GM23248 (cell line): ENCODE measurements at regions not wholly inside any gene's neighbourhood (a gene's known extent, or its start where the extent isn't known, plus 50 kb on each side); places are given as distances from the start of the nearest gene placed in this dataset.

ENCODE experiments used
- DNase-seq: peaks from one replicate; pipeline ENCODE4 v3.0.0-alpha.2; 2015
- H2AFZ ChIP-seq: fragments of 200-600 bp; sonication (generic); 2 replicates; pipeline ENCODE4 v1.6.1; 2016; ENCODE audit warnings: antibody characterized with exemption
- H3F3A ChIP-seq: fragments of 200-600 bp; sonication (generic); 2 replicates; pipeline ENCODE4 v1.6.1; 2016; ENCODE audit warnings: mild to moderate bottlenecking, antibody characterized with exemption, mixed run types; ENCODE audit not compliant: insufficient read depth
- H3K27ac ChIP-seq: fragments of 200-600 bp; sonication (generic); 2 replicates; pipeline ENCODE4 v1.5.1; 2016; ENCODE audit warnings: mild to moderate bottlenecking
- H3K27me3 ChIP-seq: fragments of 200-600 bp; sonication (generic); replicated peaks from 2 replicates; pipeline ENCODE4 v1.6.1; 2016; ENCODE audit warnings: mild to moderate bottlenecking; ENCODE audit not compliant: insufficient read depth
- H3K36me3 ChIP-seq: fragments of 200-600 bp; sonication (generic); 2 replicates; pipeline ENCODE4 v1.6.1; 2016; ENCODE audit warnings: low read depth, mild to moderate bottlenecking
- H3K4me1 ChIP-seq: fragments of 200-600 bp; sonication (generic); 2 replicates; pipeline ENCODE4 v1.6.1; 2016; ENCODE audit warnings: mild to moderate bottlenecking; ENCODE audit not compliant: insufficient read depth
- H3K4me2 ChIP-seq: fragments of 200-600 bp; sonication (generic); one replicate; pipeline ENCODE4 v1.6.1; 2016; ENCODE audit warnings: mild to moderate bottlenecking; ENCODE audit not compliant: unreplicated experiment
- H3K4me3 ChIP-seq: fragments of 200-600 bp; sonication (generic); 2 replicates; pipeline ENCODE4 v1.5.1; 2016; ENCODE audit warnings: mild to moderate bottlenecking
- H3K79me2 ChIP-seq: fragments of 200-600 bp; sonication (generic); 2 replicates; pipeline ENCODE4 v1.6.1; 2016; ENCODE audit warnings: mild to moderate bottlenecking; ENCODE audit not compliant: insufficient read depth
- H3K9ac ChIP-seq: fragments of 200-600 bp; sonication (generic); 2 replicates; pipeline ENCODE4 v1.6.1; 2016; ENCODE audit warnings: mild to moderate bottlenecking
- H3K9me2 ChIP-seq: fragments of 200-600 bp; sonication (generic); 2 replicates; pipeline ENCODE4 v1.6.1; 2016; ENCODE audit warnings: mixed run types, mild to moderate bottlenecking, moderate library complexity; ENCODE audit not compliant: insufficient read depth
- H3K9me3 ChIP-seq: fragments of 200-600 bp; sonication (generic); one replicate; pipeline ENCODE4 v1.6.1; 2017; ENCODE audit warnings: low read depth
- H4K20me1 ChIP-seq: fragments of 200-600 bp; sonication (generic); 2 replicates; pipeline ENCODE4 v1.6.0; 2016; ENCODE audit not compliant: insufficient read depth
- EZH2 ChIP-seq: fragments of 200-600 bp; sonication (generic); IDR thresholded peaks from 2 replicates; pipeline ENCODE4 v1.6.1; 2018; ENCODE audit warnings: antibody characterized with exemption, mild to moderate bottlenecking; ENCODE audit not compliant: insufficient read depth, poor library complexity, severe bottlenecking
- EZH2phosphoT487 ChIP-seq: fragments of 200-600 bp; sonication (generic); IDR thresholded peaks from 2 replicates; pipeline ENCODE4 v1.6.1; 2018; ENCODE audit warnings: antibody characterized with exemption, moderate library complexity, mild to moderate bottlenecking, low read depth; ENCODE audit not compliant: insufficient read depth
- WGBS, 2 experiments: methylation state at CpG; one replicate each; pipeline ENCODE4 v1.1.6; 2015 to 2017; ENCODE audit warnings: low lambda C conversion rate in 2 of 2, low coverage in 1 of 2; ENCODE audit errors: missing lambda C conversion rate in 2 of 2; 5-methylcytosine and 5-hydroxymethylcytosine counted together
- in situ Hi-C: fragments of 300-500 bp; cut with MboI; formaldehyde crosslinking; loops from 2 replicates; pipeline ENCODE4 v1.15.0; 2020

- no peaks in the 10 kb centered on the region for H3K36me3 ChIP-seq
- H3K27me3 ChIP-seq: 0 out of 2 replicates have a peak, but pooled peaks cover 10% of the 10 kb centered on the region
- no peak for TF ChIP-seq EZH2
- no peak for TF ChIP-seq EZH2phosphoT487
- H3F3A ChIP-seq: no peaks in the 10 kb centered on the region
- in situ Hi-C loops: no loop called here
- DNase-seq: no peak
- H3K27ac ChIP-seq: no peak overlapping the region
- H4K20me1 ChIP-seq: no peaks in the 10 kb centered on the region
- no peak overlapping the region for H3K9ac ChIP-seq
- H3K4me1 ChIP-seq: no peaks in the 10 kb centered on the region
- no peak overlapping the region for H2AFZ ChIP-seq
- H3K9me3 ChIP-seq: no peaks in the 10 kb centered on the region
- no peaks in the 10 kb centered on the region for H3K9me2 ChIP-seq
- H3K79me2 ChIP-seq: no peaks in the 10 kb centered on the region
- WGBS, 2 experiments: 0% methylated on average over 3 of the region's 3 CpGs
- no peak overlapping the region for H3K4me3 ChIP-seq
- no peak overlapping the region for H3K4me2 ChIP-seq
Observed at GRCh38 chr2:88855620-88856408, 164.3 kb downstream of the RPIA start.

- no peaks in the 10 kb centered on the region for H3K9me2 ChIP-seq
- H3K27ac ChIP-seq: no peak overlapping the region
- no peaks in the 10 kb centered on the region for H3K36me3 ChIP-seq
- no peaks in the 10 kb centered on the region for H3F3A ChIP-seq
- no peak for TF ChIP-seq EZH2
- no peak for TF ChIP-seq EZH2phosphoT487
- no peak overlapping the region for H3K4me2 ChIP-seq
- no peak overlapping the region for H2AFZ ChIP-seq
- no peaks in the 10 kb centered on the region for H3K9me3 ChIP-seq
- in situ Hi-C loops: no loop called here
- no peak for DNase-seq
- 34 to 41% methylated on average over 3 of the region's 3 CpGs for WGBS, 2 experiments
- no peaks in the 10 kb centered on the region for H4K20me1 ChIP-seq
- H3K27me3 ChIP-seq: 0 out of 2 replicates have a peak, but pooled peaks cover 3% of the 10 kb centered on the region
- no peak overlapping the region for H3K9ac ChIP-seq
- no peaks in the 10 kb centered on the region for H3K79me2 ChIP-seq
- no peak overlapping the region for H3K4me3 ChIP-seq
- no peaks in the 10 kb centered on the region for H3K4me1 ChIP-seq
Observed at GRCh38 chr2:88856409-88857135, 165.1 kb downstream of the RPIA start.

- no peaks in the 10 kb centered on the region for H3K9me3 ChIP-seq
- in situ Hi-C loops: no loop called here
- no peaks in the 10 kb centered on the region for H4K20me1 ChIP-seq
- no peak overlapping the region for H3K9ac ChIP-seq
- no peak overlapping the region for H3K27ac ChIP-seq
- no peaks in the 10 kb centered on the region for H3K27me3 ChIP-seq
- H3K36me3 ChIP-seq: no peaks in the 10 kb centered on the region
- H3K4me2 ChIP-seq: no peak overlapping the region
- H3F3A ChIP-seq: no peaks in the 10 kb centered on the region
- no peaks in the 10 kb centered on the region for H3K4me1 ChIP-seq
- H3K9me2 ChIP-seq: no peaks in the 10 kb centered on the region
- no peaks in the 10 kb centered on the region for H3K79me2 ChIP-seq
- no peak overlapping the region for H3K4me3 ChIP-seq
- 51 to 52% methylated on average over 9 of the region's 9 CpGs for WGBS, 2 experiments
- no peak for TF ChIP-seq EZH2
- no peak for TF ChIP-seq EZH2phosphoT487
- no peak overlapping the region for H2AFZ ChIP-seq
- no peak for DNase-seq
Observed at GRCh38 chr2:88857274-88857741, 165.8 kb downstream of the RPIA start.

GRCh38 chr2:88857951-88858411 is 166.5 kb downstream of the RPIA start:
- no peak overlapping the region for H3K4me3 ChIP-seq
- no peak overlapping the region for H3K4me2 ChIP-seq
- H3K4me1 ChIP-seq: no peaks in the 10 kb centered on the region
- no peaks in the 10 kb centered on the region for H3K36me3 ChIP-seq
- no peak overlapping the region for H3K27ac ChIP-seq
- 26 to 34% methylated on average over 7 of the region's 7 CpGs for WGBS, 2 experiments
- H4K20me1 ChIP-seq: no peaks in the 10 kb centered on the region
- no peak overlapping the region for H3K9ac ChIP-seq
- H3K9me2 ChIP-seq: no peaks in the 10 kb centered on the region
- H3F3A ChIP-seq: no peaks in the 10 kb centered on the region
- H3K9me3 ChIP-seq: no peaks in the 10 kb centered on the region
- no peak overlapping the region for H2AFZ ChIP-seq
- in situ Hi-C loops: no loop called here
- H3K27me3 ChIP-seq: no peaks in the 10 kb centered on the region
- no peak for DNase-seq
- TF ChIP-seq EZH2phosphoT487 (no peak), EZH2 (no peak)
- no peaks in the 10 kb centered on the region for H3K79me2 ChIP-seq
